SK-N-SH (cell line): ENCODE measurements at regions not wholly inside any gene's neighbourhood (a gene's known extent, or its start where the extent isn't known, plus 50 kb on each side); places are given as distances from the start of the nearest gene placed in this dataset.
"Not testable (repeated sequence)": the region's sequence is repeated elsewhere in the genome, so short reads cannot be mapped to it uniquely, and the experiment has no call there.

Experiments
- CTCF ChIA-PET: fragments of 300-600, 350-600 bp; formaldehyde crosslinking; extraction: SDS; loops from one replicate; lab custom pipeline; 2021; lab: Yijun Ruan, JAX
- POLR2A ChIA-PET: fragments of 350-600 bp; sonication (Branson Sonifier 250); formaldehyde crosslinking; extraction: SDS; loops from one replicate; lab custom pipeline; 2020; ENCODE audit warnings: antibody characterized with exemption, inconsistent platforms; lab: Yijun Ruan, JAX
- DNase-seq: peaks from one replicate; pipeline ENCODE4 v3.0.0; 2012
- H2AFZ ChIP-seq: fragments of 200-600 bp; sonication (generic); 2 replicates; pipeline ENCODE4 v1.8.1; 2016; ENCODE audit warnings: antibody characterized with exemption, mild to moderate bottlenecking, low read depth
- H3F3A ChIP-seq: fragments of 200-600 bp; sonication (generic); replicated peaks from 2 replicates; pipeline ENCODE3; 2016; ENCODE audit warnings: antibody characterized with exemption, mild to moderate bottlenecking; ENCODE audit not compliant: insufficient read depth
- H3K27ac ChIP-seq, 2 experiments: fragments of 200-500 bp in 1 of 2; fragments of 200-600 bp in 1 of 2; sonication (Bioruptor generic) in 1 of 2; sonication (generic), shearing (Covaris generic) in 1 of 2; 2 replicates each; pipeline versions ENCODE4 v1.5.1 to v1.6.1; 2014 to 2016; ENCODE audit warnings: low read depth in 2 of 2, inconsistent platforms in 1 of 2, low read length in 1 of 2, mild to moderate bottlenecking in 1 of 2, mixed read lengths in 1 of 2
- H3K27me3 ChIP-seq: fragments of 200-600 bp; sonication (generic), shearing (Covaris generic); 2 replicates; pipeline ENCODE4 v1.6.1; 2016; ENCODE audit warnings: mixed run types; ENCODE audit not compliant: insufficient read depth
- H3K36me3 ChIP-seq, 2 experiments: fragments of 200-500 bp in 1 of 2; fragments of 200-600 bp in 1 of 2; sonication (Bioruptor generic) in 1 of 2; sonication (generic) in 1 of 2; replicated peaks in 1 of 2; 2 replicates each; pipeline versions ENCODE3 to v1.5.1; 2014 to 2016; ENCODE audit warnings: low read length in 1 of 2, mild to moderate bottlenecking in 1 of 2; ENCODE audit not compliant: insufficient read depth in 2 of 2, control insufficient read depth in 1 of 2
- H3K4me1 ChIP-seq, 2 experiments: fragments of 200-500 bp in 1 of 2; fragments of 200-600 bp in 1 of 2; sonication (Bioruptor generic) in 1 of 2; sonication (generic), shearing (Covaris generic) in 1 of 2; 2 replicates each; pipeline versions ENCODE4 v1.5.1 to v1.6.1; 2014 to 2016; ENCODE audit warnings: low read depth in 1 of 2, low read length in 1 of 2, mixed run types in 1 of 2; ENCODE audit not compliant: insufficient read depth in 2 of 2, control insufficient read depth in 1 of 2
- H3K4me2 ChIP-seq: fragments of 200-600 bp; sonication (generic), shearing (Covaris generic); 2 replicates; pipeline ENCODE4 v1.6.1; 2017; ENCODE audit warnings: mixed run types
- H3K4me3 ChIP-seq, 2 experiments: fragments of 200-500 bp in 1 of 2; fragments of 200-600 bp in 1 of 2; sonication (Bioruptor generic) in 1 of 2; sonication (generic), shearing (Covaris generic) in 1 of 2; 2 replicates each; pipeline versions ENCODE4 v1.5.1 to v1.8.1; 2014 to 2016; ENCODE audit warnings: low read depth in 2 of 2, inconsistent platforms in 1 of 2, low read length in 1 of 2, mild to moderate bottlenecking in 1 of 2, mixed read lengths in 1 of 2, moderate library complexity in 1 of 2
- H3K79me2 ChIP-seq: fragments of 200-600 bp; sonication (generic); 2 replicates; pipeline ENCODE4 v1.8.1; 2017; ENCODE audit warnings: mild to moderate bottlenecking; ENCODE audit not compliant: insufficient read depth
- H3K9ac ChIP-seq: fragments of 200-600 bp; sonication (generic); 2 replicates; pipeline ENCODE4 v1.6.1; 2017; ENCODE audit warnings: mixed run types
- H3K9me2 ChIP-seq: fragments of 200-600 bp; sonication (generic); 2 replicates; pipeline ENCODE4 v1.6.1; 2017; ENCODE audit warnings: mixed run types
- H3K9me3 ChIP-seq: fragments of 200-600 bp; sonication (generic); 2 replicates; pipeline ENCODE4 v1.6.1; 2017; ENCODE audit warnings: mixed run types, mild to moderate bottlenecking, moderate library complexity
- H4K20me1 ChIP-seq: fragments of 200-600 bp; sonication (generic); 2 replicates; pipeline ENCODE4 v1.6.1; 2017; ENCODE audit warnings: mild to moderate bottlenecking, mixed run types; ENCODE audit not compliant: insufficient read depth
- CHD2 ChIP-seq: fragments of 150-350 bp; IDR thresholded peaks from 2 replicates; pipeline ENCODE4 v1.6.1; 2018; ENCODE audit warnings: low read length; ENCODE audit not compliant: partially characterized antibody
- CTCF ChIP-seq: fragments of 200-600 bp; sonication (generic); IDR thresholded peaks from 2 replicates; pipeline ENCODE4 v1.6.1; 2017; ENCODE audit warnings: antibody characterized with exemption, mild to moderate bottlenecking, moderate library complexity
- ELF1 ChIP-seq: IDR thresholded peaks from 2 replicates; pipeline ENCODE4 v1.4.0; 2012
- EP300 ChIP-seq, 2 experiments: IDR thresholded peaks; 2 replicates each; pipeline versions ENCODE4 v1.4.0 to v1.6.1; 2012; ENCODE audit warnings: borderline replicate concordance in 1 of 2, low read depth in 1 of 2, low read length in 1 of 2
- EZH2phosphoT487 ChIP-seq: fragments of 200-600 bp; sonication (generic); IDR thresholded peaks from 2 replicates; pipeline ENCODE4 v1.6.1; 2017; ENCODE audit warnings: low read depth, mixed run types, mild to moderate bottlenecking, antibody characterized with exemption, moderate library complexity, borderline replicate concordance
- FOSL2 ChIP-seq: IDR thresholded peaks from 2 replicates; pipeline ENCODE4 v1.4.0; 2012; ENCODE audit warnings: low read depth, mild to moderate bottlenecking, moderate library complexity, borderline replicate concordance
- FOXJ3 ChIP-seq: sonication (generic); formaldehyde crosslinking; IDR thresholded peaks from 2 replicates; pipeline ENCODE4 v1.5.1; 2020; ENCODE audit warnings: mild to moderate bottlenecking, missing genetic modification reagents
- FOXM1 ChIP-seq: IDR thresholded peaks from 2 replicates; pipeline ENCODE4 v1.4.0; 2012; ENCODE audit warnings: low read depth, mild to moderate bottlenecking
- MEF2A ChIP-seq: IDR thresholded peaks from 2 replicates; pipeline ENCODE4 v1.4.0; 2012; ENCODE audit warnings: low read depth, borderline replicate concordance
- MXI1 ChIP-seq: IDR thresholded peaks from 2 replicates; pipeline ENCODE4 v1.6.1; 2012; ENCODE audit warnings: mild to moderate bottlenecking, low read depth, low read length, improper control_type of control experiment
- NFIC ChIP-seq: IDR thresholded peaks from 2 replicates; pipeline ENCODE4 v1.4.0; 2012; ENCODE audit warnings: borderline replicate concordance
- POLR2AphosphoS5 ChIP-seq: IDR thresholded peaks from 2 replicates; pipeline ENCODE4 v1.6.1; 2012; ENCODE audit warnings: low read depth, low read length
- RCOR1 ChIP-seq: fragments of 150-350 bp; IDR thresholded peaks from 2 replicates; pipeline ENCODE4 v1.6.1; 2017; ENCODE audit warnings: antibody characterized with exemption, low read length
- SMC3 ChIP-seq: IDR thresholded peaks from 2 replicates; pipeline ENCODE4 v1.6.1; 2012; ENCODE audit warnings: low read depth, low read length, improper control_type of control experiment
- TAF1 ChIP-seq: IDR thresholded peaks from 2 replicates; pipeline ENCODE4 v1.6.1; 2012; ENCODE audit warnings: low read depth, mild to moderate bottlenecking, low read length, moderate library complexity, borderline replicate concordance
- TCF12 ChIP-seq: IDR thresholded peaks from 2 replicates; pipeline ENCODE4 v1.4.0; 2012
- TEAD4 ChIP-seq: IDR thresholded peaks from 2 replicates; pipeline ENCODE4 v1.4.0; 2012; ENCODE audit warnings: mild to moderate bottlenecking, borderline replicate concordance; ENCODE audit not compliant: insufficient read depth
- YY1 ChIP-seq: IDR thresholded peaks from 2 replicates; pipeline ENCODE4 v1.4.0; 2012; ENCODE audit warnings: low read depth, mild to moderate bottlenecking
- WGBS: methylation state at CpG from one replicate; pipeline ENCODE4 v1.1.6; 2017; ENCODE audit warnings: low lambda C conversion rate; 5-methylcytosine and 5-hydroxymethylcytosine counted together
- TF ChIP-seq, protein P1 (sequence below): IDR thresholded peaks from 2 replicates; pipeline ENCODE4; 2012

- Histone ChIP-seq H3K9ac (no peak overlapping the region), H3F3A (no peaks in the 10 kb centered on the region), H3K9me2 (no peaks in the 10 kb centered on the region), H3K27ac (no peak overlapping the region), H3K27me3 (peaks cover 33% of the 10 kb centered on the region), H3K9me3 (no peaks in the 10 kb centered on the region), H4K20me1 (no peaks in the 10 kb centered on the region), H2AFZ (no peak overlapping the region), H3K79me2 (no peaks in the 10 kb centered on the region), H3K36me3 (no peaks in the 10 kb centered on the region), H3K4me3 (no peak overlapping the region), H3K4me1 (no peaks in the 10 kb centered on the region), H3K4me2 (no peak overlapping the region)
- DNase-seq: no peak
- 10% methylated on average over 15 of the region's 25 CpGs for WGBS
- CTCF ChIA-PET: no interaction called here
- POLR2A ChIA-PET: no interaction called here
- TF ChIP-seq TCF12 (no peak), YY1 (no peak), TAF1 (no peak), MXI1 (no peak), NFIC (no peak), MEF2A (no peak), RCOR1 (no peak), FOXJ3 (CRISPR knock-in tag) (no peak), EP300 (IDR thresholded peaks at IDR 0.05; ENCODE audit: borderline replicate concordance in 1 of 2, low read depth in 1 of 2, low read length in 1 of 2) (no peak), CTCF (no peak), POLR2AphosphoS5 (no peak), FOSL2 (no peak), EZH2phosphoT487 (no peak), FOXM1 (no peak), TEAD4 (no peak), SMC3 (no peak), ELF1 (no peak), CHD2 (no peak)
- TF ChIP-seq, protein P1, sequence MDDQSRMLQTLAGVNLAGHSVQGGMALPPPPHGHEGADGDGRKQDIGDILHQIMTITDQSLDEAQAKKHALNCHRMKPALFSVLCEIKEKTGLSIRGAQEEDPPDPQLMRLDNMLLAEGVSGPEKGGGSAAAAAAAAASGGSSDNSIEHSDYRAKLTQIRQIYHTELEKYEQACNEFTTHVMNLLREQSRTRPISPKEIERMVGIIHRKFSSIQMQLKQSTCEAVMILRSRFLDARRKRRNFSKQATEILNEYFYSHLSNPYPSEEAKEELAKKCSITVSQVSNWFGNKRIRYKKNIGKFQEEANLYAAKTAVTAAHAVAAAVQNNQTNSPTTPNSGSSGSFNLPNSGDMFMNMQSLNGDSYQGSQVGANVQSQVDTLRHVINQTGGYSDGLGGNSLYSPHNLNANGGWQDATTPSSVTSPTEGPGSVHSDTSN: no peak
Measured at GRCh38 chr13:112175162-112176075, 108.5 kb downstream of the SOX1 start.

DNA sequence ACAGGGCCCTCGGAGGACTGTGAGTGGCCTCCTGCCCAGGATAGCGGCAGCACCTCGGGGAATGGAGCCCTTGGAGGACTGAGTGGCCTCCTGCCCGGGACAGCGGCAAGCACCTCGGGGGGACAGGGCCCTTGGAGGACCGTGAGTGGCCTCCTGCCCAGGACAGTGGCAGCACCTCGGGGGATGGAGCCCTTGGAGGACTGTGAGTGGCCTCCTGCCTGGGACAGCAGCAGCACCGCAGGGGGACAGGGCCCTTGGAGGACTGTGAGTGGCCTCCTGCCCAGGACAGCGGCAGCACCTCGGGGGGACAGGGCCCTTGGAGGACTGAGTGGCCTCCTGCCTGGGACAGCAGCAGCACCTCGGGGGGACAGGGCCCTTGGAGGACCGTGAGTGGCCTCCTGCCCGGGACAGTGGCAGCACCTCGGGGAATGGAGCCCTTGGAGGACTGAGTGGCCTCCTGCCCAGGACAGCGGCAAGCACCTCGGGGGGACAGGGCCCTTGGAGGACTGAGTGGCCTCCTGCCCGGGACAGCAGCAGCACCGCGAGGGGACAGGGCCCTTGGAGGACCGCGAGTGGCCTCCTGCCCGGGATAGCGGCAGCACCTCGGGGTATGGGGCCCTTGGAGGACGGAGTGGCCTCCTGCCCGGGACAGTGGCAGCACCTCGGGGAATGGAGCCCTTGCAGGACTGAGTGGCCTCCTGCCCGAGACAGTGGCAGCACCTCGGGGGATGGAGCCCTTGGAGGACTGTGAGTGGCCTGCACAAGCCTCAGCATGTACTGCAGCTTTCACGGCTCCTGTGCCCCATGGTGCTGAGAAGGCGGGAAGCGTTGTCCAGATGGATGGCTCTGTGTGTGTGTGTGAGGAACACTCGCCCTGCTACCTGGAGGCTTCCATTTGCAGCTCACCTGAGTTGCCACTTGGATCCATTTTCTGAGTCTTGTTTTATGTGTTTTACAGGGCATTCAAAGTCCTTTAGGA lies 109.5 kb downstream of the SOX1 start:
- H2AFZ ChIP-seq, H3K9me3 ChIP-seq, CTCF ChIA-PET, H3K4me2 ChIP-seq, POLR2A ChIA-PET, H3K9me2 ChIP-seq, H3K27ac ChIP-seq, H3K4me3 ChIP-seq, H4K20me1 ChIP-seq, H3K9ac ChIP-seq, H3K4me1 ChIP-seq, H3K36me3 ChIP-seq, H3K79me2 ChIP-seq, H3F3A ChIP-seq, DNase-seq: not testable (repeated sequence)
- H3K27me3 ChIP-seq: peaks cover 27% of the 10 kb centered on the region
- WGBS: 13% methylated on average over 3 of the region's 34 CpGs
